Femur (tissue), 1 donor: ENCODE measurements at regions not wholly inside any gene's neighbourhood (a gene's known extent, or its start where the extent isn't known, plus 50 kb on each side); places are given as distances from the start of the nearest gene placed in this dataset.
"Not testable (repeated sequence)": the region's sequence is repeated elsewhere in the genome, so short reads cannot be mapped to it uniquely, and the experiment has no call there.

Source experiments
- DNase-seq: peaks from one replicate; pipeline ENCODE4 v3.0.0-alpha.2; 2017

GRCh38 chr7:86002858-86003257 lies 640.9 kb upstream of the GRM3 start:
- DNase-seq, result no peak

GRCh38 chr7:85997515-85997914 lies 646.2 kb upstream of the GRM3 start:
- no peak for DNase-seq

GRCh38 chr7:85995101-85995500 lies 648.6 kb upstream of the GRM3 start:
- no peak for DNase-seq

GRCh38 chr7:85980740-85981139 lies 663.0 kb upstream of the GRM3 start:
- DNase-seq, result no peak

GRCh38 chr7:85974176-85974575 lies 669.5 kb upstream of the GRM3 start:
- no peak for DNase-seq

- DNase-seq, result no peak
Measured at GRCh38 chr7:85972504-85973141, 671.1 kb upstream of the GRM3 start.

GRCh38 chr7:85954961-85955360 lies 688.7 kb upstream of the GRM3 start:
- DNase-seq, result no peak

- DNase-seq, result no peak
Measured at GRCh38 chr7:85950871-85951270, 692.8 kb upstream of the GRM3 start.

DNA sequence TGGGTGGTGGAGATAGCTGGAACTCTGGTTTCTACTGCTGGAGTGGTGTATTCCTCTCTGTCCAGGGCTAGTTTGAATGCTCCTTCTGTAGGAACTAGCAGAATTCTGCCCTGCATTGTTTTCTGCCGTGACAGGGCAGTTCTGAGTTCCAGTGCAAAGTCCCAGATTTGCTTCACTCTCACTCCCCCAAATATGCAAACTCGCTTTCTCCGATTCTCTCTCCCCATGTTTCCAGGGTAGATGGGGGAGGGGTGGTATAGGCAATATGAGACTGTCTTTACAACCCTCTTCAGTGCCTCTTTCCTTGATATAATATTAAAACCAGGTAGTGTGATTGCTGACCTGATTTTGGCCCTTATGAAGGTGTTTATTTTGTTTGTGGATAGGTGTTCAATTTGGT lies 693.3 kb upstream of the GRM3 start:
- DNase-seq, result no peak

DNA sequence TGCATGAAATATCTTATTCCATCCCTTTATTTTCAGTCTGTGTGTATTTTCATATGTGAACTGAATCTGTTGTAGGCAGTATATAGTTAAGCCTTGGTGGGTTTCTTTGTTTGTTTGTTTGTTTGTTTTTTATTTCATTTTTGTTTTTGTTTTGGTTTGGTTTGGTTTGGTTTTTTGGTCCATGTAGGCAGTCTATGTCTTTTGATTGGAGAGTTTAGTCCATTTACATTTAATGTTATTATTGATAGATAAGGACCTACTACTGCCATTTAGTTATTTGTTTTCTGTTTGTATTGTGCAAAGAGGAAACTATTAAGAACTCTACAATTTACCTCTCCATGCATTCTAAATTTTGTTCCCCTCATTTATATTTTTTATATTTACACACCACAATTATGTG lies 695.9 kb upstream of the GRM3 start:
- no peak for DNase-seq

DNA sequence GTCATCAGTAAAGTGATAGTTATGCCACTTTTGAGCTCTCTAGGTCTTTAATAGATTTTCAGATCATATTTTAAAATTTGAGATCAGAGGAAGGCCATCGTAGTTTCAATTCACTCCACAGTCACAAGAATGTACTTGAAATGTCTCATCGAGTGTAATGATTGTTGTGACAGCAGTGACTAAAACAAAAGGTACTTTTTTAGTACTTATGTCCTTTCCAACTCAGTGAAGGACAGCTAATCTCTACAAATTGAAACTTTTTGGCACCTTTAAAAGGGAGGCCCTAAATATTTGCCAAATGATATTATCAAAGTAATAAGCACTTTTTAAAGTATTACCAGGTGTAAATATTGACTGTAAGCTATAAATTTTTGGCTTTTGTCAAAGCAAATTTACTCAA lies 702.9 kb upstream of the GRM3 start:
- DNase-seq, result no peak

GRCh38 chr7:85931919-85932318 lies 711.8 kb upstream of the GRM3 start:
- no peak for DNase-seq

DNA sequence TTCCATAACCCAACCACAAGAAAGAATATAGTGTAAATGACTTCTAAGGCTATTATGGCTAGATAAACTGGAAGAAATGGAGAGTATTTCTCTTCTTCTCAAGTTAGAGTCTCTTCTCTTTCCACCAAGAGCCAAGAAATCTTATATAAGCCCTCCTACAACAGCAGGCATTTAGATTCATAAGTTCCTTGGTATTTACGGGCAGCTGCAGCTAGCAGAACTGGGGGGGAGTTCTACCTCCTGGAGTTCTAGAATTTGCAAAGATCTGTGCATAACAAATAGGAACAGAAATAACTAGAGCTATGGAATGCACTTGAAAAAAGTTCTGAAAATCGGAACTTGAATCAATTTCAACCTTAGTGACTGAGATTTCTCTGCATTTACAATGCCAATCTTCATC lies 715.2 kb upstream of the GRM3 start:
- no peak for DNase-seq

GRCh38 chr7:85927226-85927625 lies 716.5 kb upstream of the GRM3 start:
- no peak for DNase-seq

- no peak for DNase-seq
Measured at GRCh38 chr7:85924062-85924461, 719.6 kb upstream of the GRM3 start.

DNA sequence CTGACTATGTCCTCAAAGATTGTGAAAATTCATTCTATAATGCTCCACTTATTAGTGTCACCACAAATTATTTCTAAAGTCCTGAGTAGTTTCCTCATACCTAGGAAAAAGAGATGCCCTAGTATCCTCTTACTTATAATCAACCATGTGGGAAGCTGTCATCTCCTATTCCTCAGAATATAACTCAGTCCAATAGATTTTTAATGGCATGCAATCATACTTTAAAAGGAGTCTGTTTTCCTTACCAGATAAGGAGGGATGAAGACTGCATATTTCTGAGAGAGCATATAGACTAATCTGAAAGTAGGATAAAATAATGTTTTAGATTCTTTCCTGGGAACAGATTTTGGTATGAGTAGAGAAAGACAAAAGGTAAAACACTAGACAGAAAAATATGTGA lies 727.7 kb upstream of the GRM3 start:
- DNase-seq, result no peak

GRCh38 chr7:85914437-85914836 lies 727.6 kb upstream of the SEMA3D start:
- DNase-seq, result no peak

DNA sequence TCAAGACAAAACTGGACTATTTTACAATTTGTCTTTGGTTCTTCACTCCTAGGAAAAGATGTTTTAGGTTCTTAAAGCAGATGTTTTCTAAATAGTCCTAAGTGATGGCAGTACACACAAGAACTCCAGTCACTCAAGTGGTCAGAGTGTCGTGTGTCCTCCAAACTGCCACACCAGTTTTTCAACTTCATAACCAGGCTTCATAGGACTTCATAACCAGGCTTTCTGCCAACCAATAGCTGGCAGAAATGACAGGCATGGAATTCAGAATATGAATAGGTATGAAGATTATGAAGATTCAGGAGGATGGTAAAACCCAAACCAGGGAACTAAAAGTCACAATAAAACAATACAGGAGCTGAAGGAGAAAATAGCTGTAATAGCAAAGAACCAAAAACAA lies 721.2 kb upstream of the SEMA3D start:
- DNase-seq, result no peak

DNA sequence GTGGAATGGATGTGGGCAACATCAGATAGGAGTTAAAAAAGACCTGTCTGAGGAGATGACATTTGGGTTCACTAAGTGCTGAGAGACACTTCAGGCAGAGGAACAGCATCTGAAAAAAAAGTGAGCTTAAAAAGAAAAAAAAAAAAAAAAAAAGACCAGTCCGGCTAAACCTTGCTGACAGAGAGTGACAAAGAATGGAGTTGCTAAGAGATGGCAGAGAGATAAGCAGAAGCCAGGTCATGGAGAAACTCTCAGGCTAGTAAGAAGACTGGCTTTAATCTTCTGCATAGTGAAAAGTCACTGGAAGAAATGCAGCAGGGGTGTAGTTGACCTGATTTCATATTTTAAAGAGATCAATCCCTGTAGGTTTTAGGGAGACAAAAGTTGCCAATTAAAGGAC lies 711.1 kb upstream of the SEMA3D start:
- no peak for DNase-seq

- DNase-seq, result no peak
Measured at GRCh38 chr7:85896531-85896930, 709.7 kb upstream of the SEMA3D start.

DNA sequence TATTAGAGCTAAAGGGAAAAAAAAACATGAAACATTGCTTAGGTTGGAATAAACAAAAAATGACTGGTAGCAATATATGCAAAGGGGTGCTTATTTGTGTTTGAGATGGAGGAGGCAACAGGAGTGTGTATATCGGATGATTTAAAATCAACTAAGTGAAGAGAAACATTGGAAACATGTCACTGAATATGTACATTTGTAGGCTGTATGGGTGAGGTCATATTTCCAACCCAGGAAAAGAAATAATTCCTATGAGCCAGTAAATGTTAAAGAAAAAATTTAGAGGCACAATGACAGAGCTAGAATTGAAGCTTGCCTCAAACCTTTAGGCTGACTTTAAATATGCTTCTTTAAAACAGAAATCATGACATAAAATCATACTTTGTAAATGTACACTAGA lies 709.0 kb upstream of the SEMA3D start:
- DNase-seq, result no peak

GRCh38 chr7:85891900-85892299 lies 705.0 kb upstream of the SEMA3D start:
- DNase-seq, result not testable (repeated sequence)

GRCh38 chr7:85890244-85890811 lies 703.5 kb upstream of the SEMA3D start:
- DNase-seq, result no peak

- DNase-seq, result no peak
Measured at GRCh38 chr7:85887133-85887532, 700.3 kb upstream of the SEMA3D start.

- DNase-seq, result no peak
Measured at GRCh38 chr7:85882335-85882734, 695.5 kb upstream of the SEMA3D start.
